ENCODE measurements at regions not wholly inside any gene's neighbourhood (a gene's known extent, or its start where the extent isn't known, plus 50 kb on each side); places are given as distances from the start of the nearest gene placed in this dataset.

DNA sequence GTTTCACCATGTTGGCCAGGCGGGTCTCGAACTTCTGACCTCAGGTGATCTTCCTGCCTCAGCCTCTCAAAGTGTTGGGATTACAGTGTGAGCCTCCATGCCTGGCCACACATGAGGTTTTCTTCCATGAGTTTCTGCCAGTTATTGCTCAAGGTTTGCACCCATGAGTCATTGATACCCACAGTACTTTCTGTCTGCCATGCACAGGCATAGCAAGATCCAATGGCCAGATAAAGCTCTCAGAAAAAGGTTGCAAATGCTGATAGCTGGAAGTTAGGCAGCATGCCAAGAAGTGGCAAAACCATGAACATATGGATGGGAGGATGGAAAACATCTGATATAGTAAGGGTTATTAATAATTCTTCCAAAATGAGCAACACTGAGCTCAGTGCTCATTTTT, 298.7 kb upstream of the NRG3 start:
- Histone ChIP-seq H3K36me3 (ENCODE audit: low read depth) (no peaks in the 10 kb centered on the region), H3K4me2 (no peak overlapping the region), H3K4me1 (replicated peaks; ENCODE audit: insufficient read depth) (no peaks in the 10 kb centered on the region), H3K9me2 (ENCODE audit: insufficient read depth) (0 out of 2 replicates have a peak, but pooled peaks cover 8% of the 10 kb centered on the region), H3K9me3 (ENCODE audit: insufficient read depth, low read depth) (no peaks in the 10 kb centered on the region), H3K79me2 (ENCODE audit: low read depth) (no peaks in the 10 kb centered on the region), H2AFZ (no peak overlapping the region), H3K4me3 (no peak overlapping the region), H3F3A (ENCODE audit: insufficient read depth, low read depth) (no peaks in the 10 kb centered on the region), H4K20me1 (ENCODE audit: insufficient read depth) (no peaks in the 10 kb centered on the region), H3K27ac (no peak overlapping the region), H3K27me3 (ENCODE audit: insufficient read depth, low read depth) (no peaks in the 10 kb centered on the region)
- intact Hi-C loops (cut with micrococcal nuclease; ENCODE audit: unreplicated experiment), result no loop called here
- BruUV-seq (replicated peaks), result no TSS peak
- TF ChIP-seq CTCF (conservative IDR thresholded peaks at IDR 0.05) (no peak), EZH2 (IDR thresholded peaks at IDR 0.05; ENCODE audit: low read depth) (no peak)
- ChIA-PET CTCF (no interaction called here), POLR2A (ENCODE audit: unreplicated experiment) (no interaction called here)
- DNase-seq, result no peak

- no peak for DNase-seq
- no TSS peak for BruUV-seq (replicated peaks)
- Histone ChIP-seq H3K36me3 (ENCODE audit: low read depth) (no peaks in the 10 kb centered on the region), H3K4me3 (no peak overlapping the region), H3K9me2 (ENCODE audit: insufficient read depth) (peaks cover 5% of the 10 kb centered on the region; the same call in 1 of the 2 replicates), H3K4me1 (replicated peaks; ENCODE audit: insufficient read depth) (0 out of 2 replicates have a peak, but pooled peaks cover 4% of the 10 kb centered on the region), H3F3A (ENCODE audit: insufficient read depth, low read depth) (no peaks in the 10 kb centered on the region), H3K79me2 (ENCODE audit: low read depth) (no peaks in the 10 kb centered on the region), H3K27ac (no peak overlapping the region), H3K27me3 (ENCODE audit: insufficient read depth, low read depth) (no peaks in the 10 kb centered on the region), H3K9me3 (ENCODE audit: insufficient read depth, low read depth) (no peaks in the 10 kb centered on the region; the same call in 1 of the 2 replicates), H2AFZ (no peak overlapping the region), H3K4me2 (no peak overlapping the region), H4K20me1 (ENCODE audit: insufficient read depth) (no peaks in the 10 kb centered on the region; the same call in 1 of the 2 replicates)
- ChIA-PET POLR2A (ENCODE audit: unreplicated experiment) (no interaction called here), CTCF (no interaction called here)
- intact Hi-C loops (cut with micrococcal nuclease; ENCODE audit: unreplicated experiment), result no loop called here
- no peak for TF ChIP-seq CTCF (conservative IDR thresholded peaks at IDR 0.05)
- no peak for TF ChIP-seq EZH2 (IDR thresholded peaks at IDR 0.05; ENCODE audit: low read depth)
These were observed 280.0 kb upstream of the NRG3 start for GRCh38 chr10:81594991-81595390.

DNA sequence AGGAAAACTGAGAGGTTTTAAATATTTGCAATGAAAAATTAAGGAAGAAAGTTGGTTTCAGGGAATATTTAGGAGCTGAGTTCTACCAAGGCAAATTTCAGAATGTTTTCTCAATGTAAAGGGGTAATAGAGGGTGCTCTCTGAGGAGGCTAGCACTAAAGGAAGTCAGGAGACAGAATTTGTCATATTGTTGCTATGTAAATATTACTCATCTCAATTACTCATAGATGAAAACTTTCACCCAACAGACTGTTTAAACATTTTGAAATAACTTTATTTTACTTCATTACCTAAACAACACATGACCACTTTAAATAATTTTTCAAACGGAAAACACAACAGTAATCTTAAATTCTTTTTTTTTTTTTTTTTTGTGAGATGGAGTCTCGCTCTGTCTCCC, 274.8 kb upstream of the NRG3 start:
- TF ChIP-seq EZH2 (IDR thresholded peaks at IDR 0.05; ENCODE audit: low read depth) (no peak), CTCF (conservative IDR thresholded peaks at IDR 0.05) (no peak)
- Histone ChIP-seq H3K4me3 (no peak overlapping the region), H3K27ac (no peak overlapping the region), H3K4me1 (replicated peaks; ENCODE audit: insufficient read depth) (0 out of 2 replicates have a peak, but pooled peaks cover 8% of the 10 kb centered on the region), H3K36me3 (ENCODE audit: low read depth) (no peaks in the 10 kb centered on the region), H3K4me2 (peak overlapping the region; percentile 11; the same call in 1 of the 2 replicates), H2AFZ (no peak overlapping the region), H3F3A (ENCODE audit: insufficient read depth, low read depth) (no peaks in the 10 kb centered on the region), H4K20me1 (ENCODE audit: insufficient read depth) (no peaks in the 10 kb centered on the region; the same call in 1 of the 2 replicates), H3K9me2 (ENCODE audit: insufficient read depth) (no peaks in the 10 kb centered on the region), H3K79me2 (ENCODE audit: low read depth) (no peaks in the 10 kb centered on the region), H3K27me3 (ENCODE audit: insufficient read depth, low read depth) (no peaks in the 10 kb centered on the region), H3K9me3 (ENCODE audit: insufficient read depth, low read depth) (no peaks in the 10 kb centered on the region; the same call in 1 of the 2 replicates)
- intact Hi-C loops (cut with micrococcal nuclease; ENCODE audit: unreplicated experiment), result no loop called here
- BruUV-seq (replicated peaks), result no TSS peak
- ChIA-PET CTCF (no interaction called here), POLR2A (ENCODE audit: unreplicated experiment) (no interaction called here)
- DNase-seq, result peak in 1 of 2 experiments; percentile 42
